ENCODE measurements at regions not wholly inside any gene's neighbourhood (a gene's known extent, or its start where the extent isn't known, plus 50 kb on each side); places are given as distances from the start of the nearest gene placed in this dataset.

- TF ChIP-seq, protein P1, sequence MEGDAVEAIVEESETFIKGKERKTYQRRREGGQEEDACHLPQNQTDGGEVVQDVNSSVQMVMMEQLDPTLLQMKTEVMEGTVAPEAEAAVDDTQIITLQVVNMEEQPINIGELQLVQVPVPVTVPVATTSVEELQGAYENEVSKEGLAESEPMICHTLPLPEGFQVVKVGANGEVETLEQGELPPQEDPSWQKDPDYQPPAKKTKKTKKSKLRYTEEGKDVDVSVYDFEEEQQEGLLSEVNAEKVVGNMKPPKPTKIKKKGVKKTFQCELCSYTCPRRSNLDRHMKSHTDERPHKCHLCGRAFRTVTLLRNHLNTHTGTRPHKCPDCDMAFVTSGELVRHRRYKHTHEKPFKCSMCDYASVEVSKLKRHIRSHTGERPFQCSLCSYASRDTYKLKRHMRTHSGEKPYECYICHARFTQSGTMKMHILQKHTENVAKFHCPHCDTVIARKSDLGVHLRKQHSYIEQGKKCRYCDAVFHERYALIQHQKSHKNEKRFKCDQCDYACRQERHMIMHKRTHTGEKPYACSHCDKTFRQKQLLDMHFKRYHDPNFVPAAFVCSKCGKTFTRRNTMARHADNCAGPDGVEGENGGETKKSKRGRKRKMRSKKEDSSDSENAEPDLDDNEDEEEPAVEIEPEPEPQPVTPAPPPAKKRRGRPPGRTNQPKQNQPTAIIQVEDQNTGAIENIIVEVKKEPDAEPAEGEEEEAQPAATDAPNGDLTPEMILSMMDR (IDR thresholded peaks at IDR 0.05) = no peak
- Mint-ChIP-seq H3K9me3 (ENCODE audit: low read depth) (peaks cover 34% of the 10 kb centered on the region), H3K27ac (ENCODE audit: unreplicated experiment) (no peak overlapping the region), H3K36me3 (ENCODE audit: low read depth) (no peaks in the 10 kb centered on the region), H3K27me3 (ENCODE audit: low read depth) (no peaks in the 10 kb centered on the region), H3K4me1 (ENCODE audit: low read depth) (no peaks in the 10 kb centered on the region), H3K4me3 (ENCODE audit: unreplicated experiment) (no peak overlapping the region)
- no peak for DNase-seq (ENCODE audit: low spot score)
Observed at GRCh38 chrX:63285375-63285774, 65.8 kb downstream of the SPIN4 start.

GRCh38 chrX:63284659-63285058 is 66.5 kb downstream of the SPIN4 start:
- Mint-ChIP-seq H3K27ac (ENCODE audit: unreplicated experiment) (no peak overlapping the region), H3K4me1 (ENCODE audit: low read depth) (no peaks in the 10 kb centered on the region), H3K9me3 (ENCODE audit: low read depth) (peaks cover 29% of the 10 kb centered on the region), H3K36me3 (ENCODE audit: low read depth) (no peaks in the 10 kb centered on the region), H3K27me3 (ENCODE audit: low read depth) (no peaks in the 10 kb centered on the region), H3K4me3 (ENCODE audit: unreplicated experiment) (no peak overlapping the region)
- no peak for DNase-seq (ENCODE audit: low spot score)
- TF ChIP-seq, protein P1 (IDR thresholded peaks at IDR 0.05) = no peak

DNA sequence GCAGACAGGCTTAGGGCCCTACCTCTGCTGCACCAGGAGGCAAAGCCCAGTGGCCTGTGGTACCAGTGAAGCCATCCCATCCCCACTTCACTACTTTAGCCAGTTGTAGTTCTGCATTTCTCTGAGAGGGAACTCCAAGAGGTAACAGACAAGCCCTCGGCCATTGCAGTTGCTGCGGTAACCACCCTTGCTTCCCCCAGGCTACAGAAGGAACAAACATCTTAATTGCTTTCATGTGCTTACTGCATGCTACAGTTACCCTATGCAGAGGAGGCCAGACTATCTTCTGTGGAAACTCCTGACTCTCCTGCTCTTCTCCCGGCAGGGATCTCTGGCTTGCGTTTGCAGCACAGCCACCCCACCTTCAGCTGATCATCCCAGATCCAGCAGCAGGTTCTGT is 67.8 kb downstream of the SPIN4 start:
- no peaks in the 10 kb centered on the region for H3K4me1 Mint-ChIP-seq (ENCODE audit: low read depth)
- H3K36me3 Mint-ChIP-seq (ENCODE audit: low read depth) = no peaks in the 10 kb centered on the region
- H3K9me3 Mint-ChIP-seq (ENCODE audit: low read depth) = peaks cover 21% of the 10 kb centered on the region
- H3K27me3 Mint-ChIP-seq (ENCODE audit: low read depth) = no peaks in the 10 kb centered on the region
- H3K27ac Mint-ChIP-seq (ENCODE audit: unreplicated experiment) = no peak overlapping the region
- DNase-seq (ENCODE audit: low spot score) = no peak
- no peak overlapping the region for H3K4me3 Mint-ChIP-seq (ENCODE audit: unreplicated experiment)
- TF ChIP-seq, protein P1 (IDR thresholded peaks at IDR 0.05) = no peak

DNA sequence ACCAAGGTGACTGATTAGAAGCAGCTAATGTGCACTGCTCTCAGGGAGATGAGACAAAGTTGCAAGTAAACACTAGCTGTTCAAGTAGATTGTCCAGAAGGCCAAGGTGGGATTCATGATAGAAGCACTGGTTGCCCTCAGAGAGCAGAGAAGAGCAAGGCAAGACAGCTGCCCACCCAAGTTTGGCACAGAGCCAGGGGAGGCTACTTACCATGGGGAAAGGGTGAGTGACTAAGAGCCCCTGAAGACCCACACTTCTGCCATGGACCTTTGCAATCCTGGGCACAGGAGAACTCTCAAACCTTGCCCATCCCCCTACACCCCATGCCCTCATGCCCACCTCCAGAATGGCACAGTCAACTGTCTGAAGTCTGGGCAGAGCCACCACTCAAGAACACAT is 68.3 kb downstream of the SPIN4 start:
- H3K36me3 Mint-ChIP-seq (ENCODE audit: low read depth) = no peaks in the 10 kb centered on the region
- peaks cover 19% of the 10 kb centered on the region for H3K9me3 Mint-ChIP-seq (ENCODE audit: low read depth)
- no peak overlapping the region for H3K27ac Mint-ChIP-seq (ENCODE audit: unreplicated experiment)
- H3K4me3 Mint-ChIP-seq (ENCODE audit: unreplicated experiment) = no peak overlapping the region
- no peaks in the 10 kb centered on the region for H3K27me3 Mint-ChIP-seq (ENCODE audit: low read depth)
- H3K4me1 Mint-ChIP-seq (ENCODE audit: low read depth) = no peaks in the 10 kb centered on the region
- TF ChIP-seq, protein P1 (IDR thresholded peaks at IDR 0.05) = no peak
- DNase-seq (ENCODE audit: low spot score) = no peak

DNA sequence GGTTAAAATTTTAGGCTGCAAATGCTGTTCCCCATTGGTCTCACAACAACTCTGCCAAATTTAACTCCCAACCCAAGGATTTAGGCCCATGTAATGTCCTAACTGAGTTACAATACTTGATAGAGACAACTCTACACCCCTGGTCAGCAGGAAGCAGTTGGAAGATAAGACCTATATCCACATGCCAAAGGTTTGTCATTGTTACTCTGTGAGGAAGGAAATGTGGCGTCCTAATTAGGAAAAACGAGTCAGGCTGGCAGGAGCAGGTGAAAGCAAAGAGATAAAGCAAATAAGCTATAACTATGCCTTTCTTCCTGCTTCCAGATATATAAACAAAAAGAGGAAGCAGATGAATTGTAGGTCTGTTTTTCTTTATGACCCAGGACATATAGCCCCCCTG is 69.1 kb downstream of the SPIN4 start:
- Mint-ChIP-seq H3K27me3 (ENCODE audit: low read depth) (no peaks in the 10 kb centered on the region), H3K4me3 (ENCODE audit: unreplicated experiment) (no peak overlapping the region), H3K4me1 (ENCODE audit: low read depth) (no peaks in the 10 kb centered on the region), H3K27ac (ENCODE audit: unreplicated experiment) (no peak overlapping the region), H3K36me3 (ENCODE audit: low read depth) (no peaks in the 10 kb centered on the region), H3K9me3 (ENCODE audit: low read depth) (peaks cover 14% of the 10 kb centered on the region)
- DNase-seq (ENCODE audit: low spot score) = no peak
- TF ChIP-seq, protein P1 (IDR thresholded peaks at IDR 0.05) = no peak

Data from chondrocyte (in vitro differentiated cells).